Calu3 (cell line): ENCODE measurements at regions not wholly inside any gene's neighbourhood (a gene's known extent, or its start where the extent isn't known, plus 50 kb on each side); places are given as distances from the start of the nearest gene placed in this dataset.
A peak's percentile ranks its signal among the peaks of the same experiment; 100 is the strongest.
"Not testable (repeated sequence)": the region's sequence is repeated elsewhere in the genome, so short reads cannot be mapped to it uniquely, and the experiment has no call there.

Experiments used
- BruUV-seq: library from RNA; stranded (reverse); fragments of 400-500 nt; replicated peaks from 2 replicates; lab custom pipeline; 2021; lab: Mats Ljungman, UMichigan
- CTCF ChIA-PET: fragments of 300-600 bp; sonication (Branson Sonifier 250); formaldehyde crosslinking; loops from one replicate; lab custom pipeline; 2022; ENCODE audit warnings: antibody characterized with exemption; lab: Charles Lee
- DNase-seq: peaks from one replicate; pipeline ENCODE4 v3.0.0; 2022
- H3K27ac Mint-ChIP-seq: one replicate; pipeline ENCODE4 v1.8.0; 2022; ENCODE audit warnings: mixed read lengths; ENCODE audit not compliant: unreplicated experiment
- H3K27me3 Mint-ChIP-seq: one replicate; pipeline ENCODE4 v1.8.0; 2022; ENCODE audit warnings: mixed read lengths; ENCODE audit not compliant: unreplicated experiment
- H3K36me3 Mint-ChIP-seq: one replicate; pipeline ENCODE4 v1.8.0; 2022; ENCODE audit warnings: mild to moderate bottlenecking, moderate library complexity, mixed read lengths; ENCODE audit not compliant: insufficient read depth, unreplicated experiment
- H3K4me1 Mint-ChIP-seq: one replicate; pipeline ENCODE4 v1.8.0; 2022; ENCODE audit warnings: mild to moderate bottlenecking, low read depth, mixed read lengths; ENCODE audit not compliant: unreplicated experiment
- H3K4me3 Mint-ChIP-seq: one replicate; pipeline ENCODE4 v1.8.0; 2022; ENCODE audit warnings: mild to moderate bottlenecking, low read depth, moderate library complexity, mixed read lengths; ENCODE audit not compliant: unreplicated experiment
- H3K9me3 Mint-ChIP-seq: one replicate; pipeline ENCODE4 v1.8.0; 2022; ENCODE audit warnings: low read depth, mixed read lengths; ENCODE audit not compliant: unreplicated experiment
- intact Hi-C: fragments of 100-400 bp; cut with micrococcal nuclease; formaldehyde crosslinking; loops from one replicate; pipeline ENCODE4 v1.10.0; 2022; ENCODE audit not compliant: unreplicated experiment
- TF ChIP-seq, protein P1 (sequence below): fragments of 200-600 bp; IDR thresholded peaks from one replicate; pipeline ENCODE4 v1.8.0; 2022; ENCODE audit warnings: antibody characterized with exemption; ENCODE audit not compliant: unreplicated experiment

- H3K4me1 Mint-ChIP-seq = no peaks in the 10 kb centered on the region
- CTCF ChIA-PET = no interaction called here
- H3K27me3 Mint-ChIP-seq = no peaks in the 10 kb centered on the region
- intact Hi-C loops = no loop called here
- no TSS peak for BruUV-seq
- H3K9me3 Mint-ChIP-seq = peaks cover 5% of the 10 kb centered on the region
- H3K27ac Mint-ChIP-seq = no peak overlapping the region
- H3K36me3 Mint-ChIP-seq = no peaks in the 10 kb centered on the region
- no peak for DNase-seq
- TF ChIP-seq, protein P1, sequence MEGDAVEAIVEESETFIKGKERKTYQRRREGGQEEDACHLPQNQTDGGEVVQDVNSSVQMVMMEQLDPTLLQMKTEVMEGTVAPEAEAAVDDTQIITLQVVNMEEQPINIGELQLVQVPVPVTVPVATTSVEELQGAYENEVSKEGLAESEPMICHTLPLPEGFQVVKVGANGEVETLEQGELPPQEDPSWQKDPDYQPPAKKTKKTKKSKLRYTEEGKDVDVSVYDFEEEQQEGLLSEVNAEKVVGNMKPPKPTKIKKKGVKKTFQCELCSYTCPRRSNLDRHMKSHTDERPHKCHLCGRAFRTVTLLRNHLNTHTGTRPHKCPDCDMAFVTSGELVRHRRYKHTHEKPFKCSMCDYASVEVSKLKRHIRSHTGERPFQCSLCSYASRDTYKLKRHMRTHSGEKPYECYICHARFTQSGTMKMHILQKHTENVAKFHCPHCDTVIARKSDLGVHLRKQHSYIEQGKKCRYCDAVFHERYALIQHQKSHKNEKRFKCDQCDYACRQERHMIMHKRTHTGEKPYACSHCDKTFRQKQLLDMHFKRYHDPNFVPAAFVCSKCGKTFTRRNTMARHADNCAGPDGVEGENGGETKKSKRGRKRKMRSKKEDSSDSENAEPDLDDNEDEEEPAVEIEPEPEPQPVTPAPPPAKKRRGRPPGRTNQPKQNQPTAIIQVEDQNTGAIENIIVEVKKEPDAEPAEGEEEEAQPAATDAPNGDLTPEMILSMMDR = no peak
- no peak overlapping the region for H3K4me3 Mint-ChIP-seq
Measured at GRCh38 chr4:45471335-45471734, 652.5 kb downstream of the GABRG1 start.

- Mint-ChIP-seq H3K9me3 (peaks cover 2% of the 10 kb centered on the region), H3K4me3 (no peak overlapping the region), H3K36me3 (no peaks in the 10 kb centered on the region), H3K27me3 (no peaks in the 10 kb centered on the region), H3K27ac (no peak overlapping the region), H3K4me1 (no peaks in the 10 kb centered on the region)
- BruUV-seq = no TSS peak
- TF ChIP-seq, protein P1 = no peak
- intact Hi-C loops = no loop called here
- CTCF ChIA-PET = no interaction called here
- no peak for DNase-seq
Measured at GRCh38 chr4:45467157-45467556, 656.7 kb downstream of the GABRG1 start.

- BruUV-seq, DNase-seq, H3K9me3 Mint-ChIP-seq, H3K27ac Mint-ChIP-seq, CTCF ChIA-PET, intact Hi-C loops, H3K27me3 Mint-ChIP-seq, H3K4me1 Mint-ChIP-seq, H3K4me3 Mint-ChIP-seq, H3K36me3 Mint-ChIP-seq: not testable (repeated sequence)
Measured at GRCh38 chr4:45460157-45460556, 663.7 kb downstream of the GABRG1 start.

- TF ChIP-seq, protein P1 = no peak
- H3K36me3 Mint-ChIP-seq = no peaks in the 10 kb centered on the region
- no peak overlapping the region for H3K27ac Mint-ChIP-seq
- H3K9me3 Mint-ChIP-seq = no peaks in the 10 kb centered on the region
- no TSS peak for BruUV-seq
- H3K4me1 Mint-ChIP-seq = no peaks in the 10 kb centered on the region
- H3K27me3 Mint-ChIP-seq = no peaks in the 10 kb centered on the region
- DNase-seq = no peak
- CTCF ChIA-PET = no interaction called here
- intact Hi-C loops = loop anchor here (10.0 kb wide), 1 partner anchor 290 kb away; no protein-coding TSS in a partner anchor
- H3K4me3 Mint-ChIP-seq = no peak overlapping the region
Measured at GRCh38 chr4:45455217-45455616, 668.6 kb downstream of the GABRG1 start.

GRCh38 chr4:45453258-45453853, 670.5 kb downstream of the GABRG1 start:
- H3K36me3 Mint-ChIP-seq = no peaks in the 10 kb centered on the region
- no peak overlapping the region for H3K4me3 Mint-ChIP-seq
- intact Hi-C loops = loop anchor here (1.0 to 10.0 kb wide), 2 partner anchors 291 to 818 kb away; no protein-coding TSS in a partner anchor
- H3K27ac Mint-ChIP-seq = no peak overlapping the region
- no TSS peak for BruUV-seq
- no peaks in the 10 kb centered on the region for H3K27me3 Mint-ChIP-seq
- no peaks in the 10 kb centered on the region for H3K4me1 Mint-ChIP-seq
- CTCF ChIA-PET = interaction anchor here (1.2 kb wide), 1 partner anchor 288 kb away, joined by 4 read pairs; no protein-coding TSS in a partner anchor
- H3K9me3 Mint-ChIP-seq = no peaks in the 10 kb centered on the region
- peak; percentile 7 for DNase-seq
- TF ChIP-seq, protein P1 = peak; percentile 34
